ENCODE measurements at regions not wholly inside any gene's neighbourhood (a gene's known extent, or its start where the extent isn't known, plus 50 kb on each side); places are given as distances from the start of the nearest gene placed in this dataset.
"Not testable (repeated sequence)": the region's sequence is repeated elsewhere in the genome, so short reads cannot be mapped to it uniquely, and the experiment has no call there.

DNA sequence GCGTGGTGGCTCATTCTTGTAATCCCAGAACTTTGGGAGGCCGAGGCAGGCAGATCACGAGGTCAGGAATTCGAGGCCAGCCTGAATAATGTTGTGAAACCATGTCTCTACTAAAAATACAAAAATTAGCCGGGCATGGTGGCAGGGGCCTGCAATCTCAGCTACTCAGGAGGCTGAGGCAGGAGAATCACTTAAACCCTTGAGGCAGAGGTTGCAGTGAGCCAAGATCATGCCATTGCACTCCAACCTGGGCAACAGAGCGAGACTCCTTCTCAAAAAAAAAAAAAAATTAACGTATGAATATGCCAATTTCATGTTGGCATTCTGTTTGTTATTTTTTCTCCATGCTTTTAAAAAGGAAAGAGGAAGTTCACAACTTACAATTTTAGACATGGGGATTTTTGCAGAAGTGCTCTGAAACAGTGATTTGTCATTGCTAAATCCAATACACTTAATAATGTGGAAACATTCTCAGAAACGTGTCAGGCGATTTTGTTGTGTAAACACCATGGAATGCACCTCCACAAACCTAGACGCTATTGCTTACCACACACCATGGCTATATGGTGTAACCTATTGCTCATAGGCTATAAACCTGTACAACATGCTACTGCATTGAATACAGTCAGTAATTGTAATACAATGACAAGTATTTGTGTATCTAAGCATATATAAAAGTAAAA is 115.9 kb upstream of the PCDH20 start:
- no peak overlapping the region for H3K27ac ChIP-seq
- TF ChIP-seq, protein P1, sequence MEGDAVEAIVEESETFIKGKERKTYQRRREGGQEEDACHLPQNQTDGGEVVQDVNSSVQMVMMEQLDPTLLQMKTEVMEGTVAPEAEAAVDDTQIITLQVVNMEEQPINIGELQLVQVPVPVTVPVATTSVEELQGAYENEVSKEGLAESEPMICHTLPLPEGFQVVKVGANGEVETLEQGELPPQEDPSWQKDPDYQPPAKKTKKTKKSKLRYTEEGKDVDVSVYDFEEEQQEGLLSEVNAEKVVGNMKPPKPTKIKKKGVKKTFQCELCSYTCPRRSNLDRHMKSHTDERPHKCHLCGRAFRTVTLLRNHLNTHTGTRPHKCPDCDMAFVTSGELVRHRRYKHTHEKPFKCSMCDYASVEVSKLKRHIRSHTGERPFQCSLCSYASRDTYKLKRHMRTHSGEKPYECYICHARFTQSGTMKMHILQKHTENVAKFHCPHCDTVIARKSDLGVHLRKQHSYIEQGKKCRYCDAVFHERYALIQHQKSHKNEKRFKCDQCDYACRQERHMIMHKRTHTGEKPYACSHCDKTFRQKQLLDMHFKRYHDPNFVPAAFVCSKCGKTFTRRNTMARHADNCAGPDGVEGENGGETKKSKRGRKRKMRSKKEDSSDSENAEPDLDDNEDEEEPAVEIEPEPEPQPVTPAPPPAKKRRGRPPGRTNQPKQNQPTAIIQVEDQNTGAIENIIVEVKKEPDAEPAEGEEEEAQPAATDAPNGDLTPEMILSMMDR (IDR thresholded peaks at IDR 0.05), result no peak

DNA sequence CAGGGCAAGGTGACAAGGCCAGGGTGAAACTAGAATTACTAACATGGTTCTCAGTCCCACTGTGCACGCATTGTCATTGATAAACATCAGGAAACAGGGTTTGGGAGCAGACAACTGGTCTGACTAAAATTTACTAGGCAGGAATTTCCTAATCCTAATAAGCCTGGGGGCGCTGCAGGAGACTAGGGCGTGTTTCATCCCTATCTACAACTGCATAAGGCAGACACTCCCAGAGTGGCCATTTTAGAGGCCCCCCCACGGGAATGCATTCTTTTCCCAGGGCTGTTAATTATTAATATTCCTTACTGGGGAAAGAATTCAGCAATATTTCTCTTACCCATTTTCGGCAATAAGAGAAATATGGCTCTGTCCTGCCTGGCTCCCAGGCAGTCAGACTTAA is 103.6 kb upstream of the PCDH20 start:
- not testable (repeated sequence) for H3K9me3 ChIP-seq

More for the DNA sequence above, 115.9 kb upstream of the PCDH20 start:
- ATAC-seq (no peak), DNase-seq (no peak)
- H3K9me3 ChIP-seq, result no peaks in the 10 kb centered on the region
- WGBS, 3 donors, result 62 to 67% (median 65%) methylated on average over 10 of the region's 10 CpGs
- no peaks in the 10 kb centered on the region for H3K36me3 ChIP-seq (ENCODE audit: insufficient read depth in 1 of 2, low read depth in 1 of 2)
- no peaks in the 10 kb centered on the region for H3K27me3 ChIP-seq (ENCODE audit: insufficient read depth in 3 of 3, low read length in 2 of 3)
- no peak overlapping the region for H3K4me3 ChIP-seq
- no peaks in the 10 kb centered on the region for H3K4me1 ChIP-seq
- intact Hi-C loops (cut with DNase I), result no loop called here

DNA sequence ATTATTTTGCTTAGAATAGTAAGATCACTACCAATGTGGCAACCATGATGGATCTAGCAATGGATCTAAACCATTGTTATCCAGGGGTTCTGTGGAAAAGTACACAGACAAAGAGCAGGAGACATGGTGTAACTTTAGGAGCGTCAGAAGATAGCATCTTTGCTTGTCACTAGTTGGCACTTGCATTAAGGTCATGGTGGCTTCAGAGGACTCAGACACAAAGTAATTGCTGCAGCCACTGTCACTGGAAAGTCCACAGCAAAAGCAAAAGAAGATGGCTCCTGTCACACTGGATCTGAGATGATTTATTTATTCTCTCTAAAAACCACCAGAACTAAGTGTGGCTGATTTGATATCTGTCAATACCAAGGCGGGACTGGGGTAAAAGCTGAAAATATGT is 93.3 kb upstream of the PCDH20 start:
- Histone ChIP-seq H3K36me3 (ENCODE audit: insufficient read depth in 1 of 2, low read depth in 1 of 2) (no peaks in the 10 kb centered on the region), H3K4me3 (no peak overlapping the region), H3K9me3 (peaks cover 6% of the 10 kb centered on the region), H3K27me3 (ENCODE audit: insufficient read depth in 3 of 3, low read length in 2 of 3) (no peaks in the 10 kb centered on the region), H3K27ac (no peak overlapping the region), H3K4me1 (no peaks in the 10 kb centered on the region)
- intact Hi-C loops (cut with DNase I), result no loop called here
- DNase-seq (no peak), ATAC-seq (no peak)
- WGBS, 3 donors, result 76 to 86% (median 82%) methylated on average over 2 of the region's 2 CpGs
- TF ChIP-seq, protein P1 (IDR thresholded peaks at IDR 0.05), result no peak

More for the DNA sequence above, 103.6 kb upstream of the PCDH20 start:
- intact Hi-C loops (cut with DNase I); ATAC-seq; H3K27me3 ChIP-seq (ENCODE audit: insufficient read depth in 3 of 3, low read length in 2 of 3); DNase-seq; H3K4me1 ChIP-seq; H3K4me3 ChIP-seq; H3K36me3 ChIP-seq (ENCODE audit: insufficient read depth in 1 of 2, low read depth in 1 of 2); H3K27ac ChIP-seq: not testable (repeated sequence)
- 65 to 86% (median 78%) methylated on average over 5 of the region's 5 CpGs for WGBS, 3 donors

DNA sequence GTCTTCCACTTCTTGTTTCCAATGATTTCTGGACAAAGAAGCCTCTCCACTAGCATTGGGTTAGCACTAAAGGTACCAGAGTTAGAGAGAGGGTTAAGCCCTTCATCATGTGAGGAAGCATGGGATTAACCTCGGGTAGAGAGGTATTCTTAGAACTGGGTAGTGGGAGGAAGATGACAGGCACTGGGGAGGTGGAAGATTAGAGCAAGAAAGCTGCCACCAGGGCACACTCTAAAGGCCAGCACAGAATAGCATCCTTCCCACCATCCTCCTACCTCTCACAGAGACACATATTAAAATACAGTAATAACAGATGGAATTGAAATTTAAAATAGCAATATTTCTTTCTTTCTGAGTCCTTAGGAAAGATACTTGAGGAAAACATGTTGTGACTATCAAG is 84.5 kb upstream of the PCDH20 start:
- DNase-seq, result no peak
- no peak overlapping the region for H3K4me3 ChIP-seq
- TF ChIP-seq, protein P1 (IDR thresholded peaks at IDR 0.05), result no peak
- ATAC-seq, result no peak
- no peaks in the 10 kb centered on the region for H3K36me3 ChIP-seq (ENCODE audit: insufficient read depth in 1 of 2, low read depth in 1 of 2)
- H3K9me3 ChIP-seq, result no peaks in the 10 kb centered on the region
- no peaks in the 10 kb centered on the region for H3K27me3 ChIP-seq (ENCODE audit: insufficient read depth in 3 of 3, low read length in 2 of 3)
- H3K4me1 ChIP-seq, result no peaks in the 10 kb centered on the region
- no peak overlapping the region for H3K27ac ChIP-seq
- intact Hi-C loops (cut with DNase I), result no loop called here
- WGBS, 3 donors, result 16 to 42% (median 18%) methylated on average over 1 of the region's 1 CpG

DNA sequence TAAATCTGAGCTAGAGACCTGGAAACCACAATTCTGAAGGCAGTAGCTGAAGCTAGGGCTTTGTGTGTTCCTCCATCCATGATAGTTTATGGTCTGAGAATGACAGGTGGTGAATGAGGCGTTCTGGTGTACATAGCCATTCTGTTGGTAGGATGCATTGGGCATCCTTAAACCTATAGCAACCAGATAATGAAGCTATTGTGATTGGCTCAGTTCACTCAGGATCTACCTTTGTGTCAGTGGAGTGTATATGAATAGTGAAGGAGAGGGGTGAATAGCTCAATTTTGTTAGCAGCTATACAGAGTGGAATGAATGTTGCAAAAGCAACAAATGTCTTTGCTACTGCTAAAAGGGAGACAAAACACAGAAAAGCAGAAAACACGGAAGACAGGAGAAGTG is 80.0 kb upstream of the PCDH20 start:
- H3K36me3 ChIP-seq (ENCODE audit: insufficient read depth in 1 of 2, low read depth in 1 of 2), result no peaks in the 10 kb centered on the region
- H3K4me1 ChIP-seq, result no peaks in the 10 kb centered on the region
- WGBS, 3 donors, result 82 to 84% (median 83%) methylated on average over 2 of the region's 2 CpGs
- DNase-seq (no peak), ATAC-seq (no peak)
- H3K27me3 ChIP-seq (ENCODE audit: insufficient read depth in 3 of 3, low read length in 2 of 3), result no peaks in the 10 kb centered on the region
- H3K9me3 ChIP-seq, result no peaks in the 10 kb centered on the region
- TF ChIP-seq, protein P1 (IDR thresholded peaks at IDR 0.05), result no peak
- no peak overlapping the region for H3K27ac ChIP-seq
- H3K4me3 ChIP-seq, result no peak overlapping the region
- intact Hi-C loops (cut with DNase I), result no loop called here

DNA sequence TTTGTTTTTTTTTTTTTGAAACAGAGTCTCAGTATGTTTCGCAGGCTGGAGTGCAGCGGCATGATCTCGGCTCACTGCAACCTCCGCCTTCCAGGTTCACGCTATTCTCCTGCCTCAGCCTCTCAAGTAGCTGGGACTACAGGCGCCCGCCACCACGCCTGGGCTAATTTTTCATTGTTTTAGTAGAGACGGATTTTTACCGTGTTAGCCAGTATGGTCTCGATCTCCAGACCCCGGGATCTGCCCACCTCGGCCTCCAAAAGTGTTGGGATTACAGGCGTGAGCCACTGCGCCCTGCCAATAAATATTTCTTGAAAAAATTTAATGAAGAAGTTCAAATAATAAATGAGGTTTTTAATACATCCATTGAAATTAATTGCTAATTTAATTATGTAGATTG is 77.9 kb upstream of the PCDH20 start:
- WGBS, 3 donors, result 94 to 97% (median 96%) methylated on average over 15 of the region's 15 CpGs
- H3K27ac ChIP-seq; intact Hi-C loops (cut with DNase I); H3K36me3 ChIP-seq (ENCODE audit: insufficient read depth in 1 of 2, low read depth in 1 of 2); H3K27me3 ChIP-seq (ENCODE audit: insufficient read depth in 3 of 3, low read length in 2 of 3); H3K4me1 ChIP-seq; H3K4me3 ChIP-seq; ATAC-seq; H3K9me3 ChIP-seq: not testable (repeated sequence)
- peak in 1 of 2 donors; percentile 13 for DNase-seq

Measured in psoas muscle (tissue), 7 donors.